ENCODE measurements at regions not wholly inside any gene's neighbourhood (a gene's known extent, or its start where the extent isn't known, plus 50 kb on each side); places are given as distances from the start of the nearest gene placed in this dataset.

DNA sequence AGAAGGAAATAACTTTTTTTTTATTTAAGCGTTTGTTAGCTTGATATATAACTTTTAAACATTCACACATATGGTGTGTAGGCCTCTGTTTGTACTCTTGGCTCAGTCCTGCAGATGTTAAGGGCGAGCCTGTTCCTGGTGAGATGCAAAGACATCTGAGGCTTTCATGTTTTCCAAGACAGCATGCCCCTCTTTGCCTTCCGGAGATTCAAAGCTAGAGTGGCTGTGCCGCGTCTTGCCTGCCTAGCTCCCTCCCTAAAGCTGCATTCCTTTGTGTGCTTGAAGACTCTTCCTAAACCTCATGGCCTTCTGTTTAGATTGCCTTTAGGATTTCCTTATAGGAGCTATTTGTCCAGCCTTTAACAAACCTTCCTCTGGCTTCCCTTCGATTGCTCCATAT is 67.1 kb downstream of the MID1IP1 start:
- TF ChIP-seq, protein P1, sequence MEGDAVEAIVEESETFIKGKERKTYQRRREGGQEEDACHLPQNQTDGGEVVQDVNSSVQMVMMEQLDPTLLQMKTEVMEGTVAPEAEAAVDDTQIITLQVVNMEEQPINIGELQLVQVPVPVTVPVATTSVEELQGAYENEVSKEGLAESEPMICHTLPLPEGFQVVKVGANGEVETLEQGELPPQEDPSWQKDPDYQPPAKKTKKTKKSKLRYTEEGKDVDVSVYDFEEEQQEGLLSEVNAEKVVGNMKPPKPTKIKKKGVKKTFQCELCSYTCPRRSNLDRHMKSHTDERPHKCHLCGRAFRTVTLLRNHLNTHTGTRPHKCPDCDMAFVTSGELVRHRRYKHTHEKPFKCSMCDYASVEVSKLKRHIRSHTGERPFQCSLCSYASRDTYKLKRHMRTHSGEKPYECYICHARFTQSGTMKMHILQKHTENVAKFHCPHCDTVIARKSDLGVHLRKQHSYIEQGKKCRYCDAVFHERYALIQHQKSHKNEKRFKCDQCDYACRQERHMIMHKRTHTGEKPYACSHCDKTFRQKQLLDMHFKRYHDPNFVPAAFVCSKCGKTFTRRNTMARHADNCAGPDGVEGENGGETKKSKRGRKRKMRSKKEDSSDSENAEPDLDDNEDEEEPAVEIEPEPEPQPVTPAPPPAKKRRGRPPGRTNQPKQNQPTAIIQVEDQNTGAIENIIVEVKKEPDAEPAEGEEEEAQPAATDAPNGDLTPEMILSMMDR (conservative IDR thresholded peaks at IDR 0.05), result no peak
- no peak overlapping the region for H3K27ac ChIP-seq

GRCh38 chrX:38868941-38869401 is 67.7 kb downstream of the MID1IP1 start:
- no peak overlapping the region for H3K27ac ChIP-seq
- TF ChIP-seq, protein P1 (conservative IDR thresholded peaks at IDR 0.05), result no peak

DNA sequence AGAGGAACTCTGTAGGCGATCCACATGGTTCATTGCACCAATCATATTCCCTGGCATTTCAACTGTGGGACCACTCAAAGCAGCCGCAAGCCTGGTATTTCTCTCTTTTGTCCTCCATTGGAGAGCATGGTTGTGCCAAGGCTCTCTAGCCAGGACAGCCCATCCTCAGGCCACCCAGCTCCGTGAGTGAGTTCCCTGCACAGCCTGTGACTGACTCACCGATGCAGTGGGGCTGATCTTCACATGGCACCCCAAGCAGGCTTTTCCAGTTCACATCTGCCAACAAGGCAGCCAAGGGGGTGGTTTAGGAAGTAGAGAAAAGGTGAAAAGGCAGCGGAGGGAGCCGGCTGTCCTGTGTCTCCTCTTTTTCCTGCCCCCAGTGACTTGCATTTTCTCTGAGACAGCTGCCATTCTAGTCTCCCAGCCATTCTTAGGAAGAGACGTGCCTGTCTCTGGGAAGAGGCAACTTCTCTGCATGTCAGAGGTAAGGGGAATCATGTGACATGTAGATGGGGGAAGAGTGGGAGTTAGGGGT is 69.2 kb downstream of the MID1IP1 start:
- TF ChIP-seq, protein P1 (conservative IDR thresholded peaks at IDR 0.05), result no peak
- H3K27ac ChIP-seq, result no peak overlapping the region

DNA sequence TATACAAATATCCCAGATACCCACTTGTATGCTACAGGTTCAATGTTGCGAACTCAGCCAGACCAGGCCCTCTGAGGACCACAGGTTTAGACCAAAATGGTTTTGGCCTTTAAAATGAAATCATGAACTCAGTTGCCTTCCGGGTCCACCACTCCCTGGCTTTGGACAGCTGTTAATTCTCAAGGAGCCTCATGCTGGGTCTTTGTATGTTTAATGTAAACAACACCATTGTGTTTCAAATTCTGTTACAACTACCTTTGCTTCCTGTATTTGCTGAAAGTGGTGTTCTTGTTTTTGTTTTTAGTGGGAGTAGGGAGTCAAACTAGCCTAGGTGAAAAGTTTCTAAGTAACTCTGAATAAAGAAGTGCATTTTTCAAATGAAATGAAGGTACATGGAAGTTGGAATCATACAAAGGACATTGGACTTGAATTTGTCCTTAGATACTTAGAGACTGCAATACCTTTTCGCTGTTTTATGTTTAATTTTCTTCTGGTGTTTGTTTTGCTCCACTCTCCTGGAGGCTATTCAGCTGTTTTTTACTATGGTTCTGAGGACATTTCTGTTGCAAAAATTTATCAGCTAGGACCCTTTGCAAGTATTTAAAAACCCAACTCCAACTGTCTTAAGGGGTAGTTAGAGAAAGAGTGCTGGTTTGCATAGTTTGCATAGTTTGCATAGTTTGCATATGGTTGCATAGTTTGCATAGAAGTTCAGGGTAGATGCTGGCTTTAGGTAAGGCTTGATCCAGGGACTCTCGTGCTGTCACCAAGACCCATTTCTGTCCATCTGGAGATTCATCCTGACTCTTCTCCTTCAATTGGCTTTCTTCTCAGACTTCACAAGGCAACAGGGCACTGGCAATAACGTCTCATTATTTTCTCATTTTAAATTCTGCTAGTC is 70.1 kb downstream of the MID1IP1 start:
- TF ChIP-seq, protein P1 (conservative IDR thresholded peaks at IDR 0.05), result no peak
- H3K27ac ChIP-seq, result no peak overlapping the region

GRCh38 chrX:38877366-38877765 is 76.1 kb downstream of the MID1IP1 start:
- TF ChIP-seq, protein P1 (conservative IDR thresholded peaks at IDR 0.05), result no peak
- no peak overlapping the region for H3K27ac ChIP-seq

DNA sequence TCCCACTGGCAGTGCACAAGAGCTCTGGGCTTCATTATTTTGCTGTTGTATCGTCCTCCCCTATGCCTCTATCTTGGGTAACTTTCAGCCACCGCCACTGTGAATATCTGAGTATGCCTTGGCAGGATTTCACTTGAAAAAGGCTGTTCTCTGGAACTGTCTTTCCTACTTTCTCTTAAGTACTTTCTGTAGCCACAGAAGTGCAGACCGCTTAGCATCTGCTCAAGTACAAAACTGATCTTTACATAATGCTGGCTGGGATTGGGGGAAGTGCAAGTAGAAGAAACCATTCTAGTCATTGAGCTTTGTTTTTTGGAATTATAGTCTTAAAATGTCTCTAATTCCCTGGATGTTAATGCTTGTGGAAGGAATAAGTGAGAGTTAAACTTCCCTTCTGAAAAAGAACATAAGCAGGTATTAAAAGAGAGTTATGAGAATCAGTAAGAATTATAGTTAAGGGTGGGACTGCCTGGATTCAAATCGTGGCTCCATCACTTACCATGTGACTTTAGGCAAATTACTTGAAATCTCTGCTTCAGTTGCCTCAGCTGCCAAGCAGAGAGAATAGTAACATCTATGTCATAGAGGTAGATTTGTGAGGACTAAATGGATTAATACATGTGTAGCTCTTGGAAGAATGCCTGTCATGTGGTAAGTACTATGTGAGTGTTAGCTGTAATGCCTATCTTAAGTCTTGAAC is 77.5 kb downstream of the MID1IP1 start:
- TF ChIP-seq, protein P1 (conservative IDR thresholded peaks at IDR 0.05), result no peak
- H3K27ac ChIP-seq, result no peak overlapping the region

DNA sequence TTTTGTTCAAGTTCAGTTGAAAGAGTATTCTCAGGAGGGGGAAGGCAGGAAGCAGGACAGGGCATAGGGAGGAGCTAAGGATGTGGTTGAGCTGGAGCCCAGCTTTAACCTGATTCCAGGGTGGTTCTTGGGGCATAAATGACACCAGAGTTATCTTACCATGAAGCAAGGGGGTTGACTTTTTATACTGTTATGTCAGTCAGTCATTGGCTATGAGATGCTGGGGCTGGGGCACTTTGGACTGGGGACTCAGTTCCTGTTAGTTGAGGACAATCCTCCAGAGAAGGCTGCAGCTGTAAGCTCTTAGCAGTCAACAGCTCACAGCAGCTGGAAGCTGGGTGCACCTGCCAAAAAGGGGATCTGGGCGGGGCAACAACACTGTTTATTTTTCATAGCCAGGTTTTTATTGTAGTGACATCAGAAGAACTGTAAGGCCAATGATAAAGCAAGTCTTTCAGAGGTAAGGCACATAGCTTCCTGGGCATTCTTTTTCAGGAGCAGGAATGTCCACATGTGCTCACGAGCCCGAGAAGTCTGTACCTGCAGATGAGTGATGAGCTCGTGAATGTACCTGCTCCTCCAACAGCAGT is 78.5 kb downstream of the MID1IP1 start:
- H3K27ac ChIP-seq, result no peak overlapping the region
- TF ChIP-seq, protein P1 (conservative IDR thresholded peaks at IDR 0.05), result no peak

Measured in VCaP (cell line).